ENCODE measurements at regions not wholly inside any gene's neighbourhood (a gene's known extent, or its start where the extent isn't known, plus 50 kb on each side); places are given as distances from the start of the nearest gene placed in this dataset.

DNA sequence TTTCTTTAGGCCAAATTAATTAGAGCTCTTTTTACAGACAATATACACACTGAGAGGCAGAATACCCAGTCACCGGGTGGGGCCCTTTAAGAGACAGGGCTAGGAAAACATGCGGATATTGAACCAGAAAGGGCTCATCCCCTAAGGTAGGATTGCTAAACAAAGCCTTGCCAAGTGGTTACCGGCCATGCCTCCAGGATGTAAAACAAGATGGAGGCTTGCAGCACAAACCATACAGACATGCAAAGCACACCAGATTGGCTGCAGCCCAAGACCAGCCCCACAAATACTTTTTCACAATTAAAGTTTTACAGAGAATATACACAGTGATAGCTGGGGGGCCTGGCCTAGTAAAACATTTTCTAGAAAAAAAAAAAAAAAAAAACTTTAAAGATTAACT is 210.0 kb downstream of the KLHL4 start:
- DNase-seq: no peak

DNA sequence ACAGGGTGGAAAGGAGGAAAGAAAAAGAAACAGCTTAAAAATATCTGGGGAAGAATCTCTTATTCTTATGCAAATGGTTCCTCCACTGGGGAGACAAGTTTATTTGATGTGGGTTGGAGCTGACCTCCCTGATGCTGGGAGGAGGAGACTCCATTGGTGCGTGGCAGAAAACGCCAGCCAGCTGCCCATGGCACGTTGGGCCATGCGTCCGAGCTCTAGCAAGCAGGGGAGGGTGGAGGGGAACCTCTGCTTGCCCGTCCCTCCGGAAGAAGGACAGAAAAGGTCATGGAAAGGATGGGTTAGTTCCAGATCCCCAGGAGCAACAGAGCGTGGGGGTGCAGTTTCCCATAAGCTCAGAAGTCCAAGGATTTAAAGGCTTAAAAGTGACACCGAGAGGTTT is 210.4 kb downstream of the KLHL4 start:
- DNase-seq: no peak

DNA sequence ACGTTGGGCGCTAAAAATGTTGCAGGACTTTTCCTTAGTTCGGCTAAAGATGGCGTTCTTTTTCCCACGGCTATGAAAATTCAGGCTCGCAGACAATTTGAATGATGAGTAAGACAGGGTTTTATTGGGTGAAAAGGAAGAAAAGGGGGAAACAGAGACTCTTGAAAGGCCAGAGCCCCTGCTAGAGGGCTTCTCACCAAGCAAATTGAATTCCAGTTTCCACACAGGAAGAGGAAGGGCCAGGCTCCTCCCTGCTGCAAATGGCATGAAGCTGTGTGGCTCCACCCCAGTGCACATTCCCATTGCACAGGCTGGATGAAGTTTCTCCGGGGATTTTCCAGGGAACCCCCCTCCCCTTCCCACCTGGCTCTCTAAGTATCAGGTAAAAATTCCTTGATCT is 210.9 kb downstream of the KLHL4 start:
- no peak for DNase-seq

DNA sequence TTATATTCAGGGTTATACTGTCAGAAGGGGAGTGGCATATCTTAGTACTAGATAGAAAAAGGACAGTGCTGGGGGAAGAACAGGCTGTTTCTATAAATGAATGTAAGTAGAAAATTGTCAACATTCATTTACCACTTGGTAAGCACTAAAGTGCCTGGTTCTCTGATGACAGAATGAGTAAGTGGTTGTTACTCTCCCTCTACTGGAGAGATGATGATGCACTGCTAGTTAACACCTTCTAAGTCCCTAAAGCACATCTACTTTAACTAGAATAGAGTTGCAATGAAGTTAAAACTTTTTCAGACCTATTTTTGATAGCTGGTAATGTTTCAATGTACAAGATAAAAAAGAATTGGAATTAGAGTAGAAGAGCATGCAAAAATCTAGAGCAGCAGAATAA is 214.5 kb downstream of the KLHL4 start:
- no peak for DNase-seq

DNA sequence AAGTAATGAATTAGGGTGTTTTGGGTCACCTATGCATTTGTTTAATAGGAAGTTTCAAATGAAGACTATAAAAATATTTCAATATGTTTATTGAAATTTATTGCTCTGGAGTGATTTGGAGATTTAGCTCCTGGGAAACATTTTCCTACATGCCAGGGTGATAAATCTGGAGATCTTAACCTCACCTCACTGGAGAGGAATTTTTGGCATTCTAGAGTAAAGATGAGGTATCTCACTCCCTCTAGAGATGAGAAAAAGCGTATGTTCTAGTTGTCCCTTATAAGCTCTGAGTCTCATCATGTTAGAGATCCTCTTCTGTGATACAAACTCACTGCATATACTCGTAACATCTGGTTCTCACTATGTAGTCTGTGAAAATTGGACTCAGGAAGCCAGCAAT is 219.0 kb downstream of the KLHL4 start:
- DNase-seq: no peak

DNA sequence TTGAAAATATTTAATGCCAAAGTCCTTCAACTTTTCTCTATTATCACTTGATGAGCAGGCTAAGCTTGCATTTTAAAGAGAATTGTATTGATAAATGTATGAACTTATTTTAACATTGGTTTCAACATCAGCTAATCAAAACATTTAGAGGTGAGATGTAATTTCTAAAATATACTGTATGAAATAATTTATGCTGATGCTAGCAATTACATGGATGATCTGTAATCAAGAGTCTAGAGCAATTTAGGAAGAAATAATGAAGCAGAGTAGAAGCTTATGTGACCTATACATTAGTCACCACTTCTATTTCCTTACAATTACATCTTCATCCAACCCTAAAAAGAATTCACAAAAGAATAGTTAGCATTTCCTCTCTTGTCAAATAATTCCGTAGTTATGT is 226.8 kb downstream of the KLHL4 start:
- DNase-seq: no peak

DNA sequence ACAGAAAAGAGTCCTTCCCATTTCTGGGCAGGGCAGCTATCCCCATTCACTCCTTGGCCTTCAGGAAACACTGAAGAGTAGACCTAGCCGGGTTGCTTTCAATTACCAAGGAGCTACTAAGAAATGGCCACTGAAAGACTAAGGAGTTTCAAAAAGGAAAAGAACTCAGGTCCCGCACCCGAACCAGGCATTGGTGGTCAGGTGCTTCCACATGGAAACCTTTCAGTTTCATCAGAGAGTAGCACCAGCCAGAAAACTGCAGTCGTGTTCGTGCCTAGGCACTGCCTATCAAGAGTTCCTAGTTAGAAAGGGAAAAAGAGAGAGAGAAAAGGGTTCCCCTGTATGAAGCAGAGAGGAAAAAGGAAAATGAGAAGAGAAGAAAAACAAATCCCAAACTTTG is 237.9 kb downstream of the KLHL4 start:
- DNase-seq: no peak

DNA sequence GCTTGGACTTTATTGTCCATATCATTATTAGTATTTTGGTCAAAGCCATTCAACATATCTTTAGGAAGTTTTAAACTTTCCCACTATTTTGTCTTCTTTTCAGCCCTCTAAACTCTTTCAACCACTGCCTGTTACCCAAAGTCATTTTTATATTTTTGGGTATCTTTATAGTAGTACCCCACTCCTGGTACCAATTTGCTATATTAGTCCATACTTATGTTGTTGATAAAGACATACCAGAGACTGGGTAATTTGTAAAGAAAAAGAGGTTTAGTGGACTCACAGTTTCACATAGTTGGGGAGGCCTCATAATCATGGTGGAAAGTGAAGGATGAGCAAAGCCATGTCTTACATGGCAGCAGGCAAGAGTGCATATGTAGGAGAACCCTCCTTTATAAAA is 271.4 kb downstream of the KLHL4 start:
- no peak for DNase-seq

DNA sequence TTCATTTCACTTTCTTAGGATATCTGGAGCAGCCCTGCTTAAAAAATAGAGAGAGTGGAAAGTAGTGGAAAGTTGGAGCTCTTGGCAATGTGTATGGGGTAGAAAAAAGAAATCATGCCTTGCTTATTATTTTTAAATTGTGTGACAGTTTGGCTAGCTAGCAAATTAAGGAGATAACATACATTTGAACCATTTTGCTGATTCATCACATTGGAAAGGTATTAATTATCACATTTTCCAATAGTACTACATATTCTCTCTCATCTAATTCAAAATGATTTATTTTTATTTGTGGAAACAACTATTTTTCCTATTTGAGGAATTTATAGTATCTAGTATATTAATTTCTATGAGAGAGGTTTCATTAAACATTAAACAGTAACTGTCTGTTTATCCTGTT is 280.4 kb downstream of the KLHL4 start:
- DNase-seq: no peak

DNA sequence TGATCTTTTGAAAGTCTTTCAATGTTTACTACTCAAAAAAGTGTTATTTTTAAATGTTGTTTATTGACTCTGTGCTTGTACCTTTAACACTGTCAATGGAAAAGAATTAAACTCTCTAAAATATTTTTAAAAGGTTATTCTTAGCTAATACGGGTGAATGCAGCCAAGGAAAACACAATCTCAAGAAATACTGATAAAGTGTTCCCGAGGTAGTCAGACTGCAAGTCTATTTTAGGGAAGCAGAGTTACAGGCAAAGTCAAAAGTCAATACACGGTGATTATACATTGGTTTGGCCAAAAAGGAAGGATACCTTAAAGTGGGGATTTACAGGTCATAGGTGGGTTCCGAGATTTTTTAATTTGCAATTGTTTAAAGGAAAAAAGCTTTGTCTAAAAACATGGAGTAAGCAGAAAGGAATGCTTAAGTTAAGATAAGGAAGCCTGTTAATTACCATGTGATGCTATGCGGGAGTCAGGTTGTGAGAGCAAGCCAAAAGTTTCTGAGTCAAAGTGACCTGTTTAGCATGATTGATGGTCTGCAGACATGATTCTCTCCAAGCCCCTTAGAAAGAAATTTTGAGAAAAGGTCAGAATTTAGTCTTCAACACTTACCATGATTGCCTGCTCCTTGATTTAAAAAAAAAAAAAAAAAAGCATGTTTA is 288.4 kb downstream of the KLHL4 start:
- DNase-seq: no peak

DNA sequence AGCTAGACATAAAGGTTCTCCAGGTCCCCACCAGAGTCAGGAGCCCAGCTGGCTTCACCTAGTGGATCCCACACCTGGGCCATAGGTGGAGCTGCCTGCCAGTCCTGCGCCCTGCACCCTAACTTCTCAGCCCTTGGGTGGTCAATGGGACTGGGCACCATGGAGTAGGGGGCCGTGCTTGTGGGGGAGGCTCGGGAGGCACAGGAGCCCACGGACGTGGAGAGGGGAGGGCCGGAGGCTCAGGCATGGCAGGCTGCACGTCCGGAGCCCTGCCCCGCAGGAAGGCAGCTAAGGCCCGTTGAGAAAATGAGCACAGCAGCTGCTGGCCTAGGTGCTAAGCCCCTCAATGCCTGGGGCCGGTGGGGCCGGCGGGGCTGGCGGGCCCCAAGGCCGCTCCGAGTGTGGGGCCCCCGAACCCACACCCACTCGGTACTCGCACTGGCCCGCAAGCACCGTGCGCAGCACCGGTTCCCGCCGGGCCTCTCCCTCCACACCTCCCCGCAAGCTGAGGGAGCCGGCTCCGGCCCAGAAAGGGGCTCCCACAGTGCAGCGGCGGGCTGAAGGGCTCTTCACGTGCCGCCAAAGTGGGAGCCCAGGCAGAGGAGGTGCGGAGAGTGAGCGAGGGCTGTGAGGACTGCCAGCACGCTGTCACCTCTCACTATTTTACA is 291.1 kb downstream of the KLHL4 start:
- DNase-seq: no peak

DNA sequence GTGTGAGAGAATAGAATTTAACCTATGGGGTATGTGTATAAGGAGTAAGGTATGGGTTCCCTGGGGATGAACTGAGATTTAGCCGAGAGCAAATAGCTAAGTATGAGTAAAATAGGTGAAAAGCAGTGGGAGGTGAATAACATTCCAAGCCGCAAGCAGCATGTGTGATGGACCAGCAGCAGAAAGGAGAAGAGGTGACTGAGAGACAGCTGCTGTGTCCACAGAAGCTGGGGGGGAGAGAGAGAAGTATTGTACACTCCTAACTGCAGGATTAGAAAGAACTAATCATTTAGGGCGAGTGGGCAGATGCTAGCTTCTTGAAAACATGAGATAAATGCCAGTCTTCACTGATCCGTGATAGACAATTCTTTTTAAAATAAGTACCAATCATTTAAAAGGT is 296.0 kb downstream of the KLHL4 start:
- DNase-seq: peak; percentile 56

DNA sequence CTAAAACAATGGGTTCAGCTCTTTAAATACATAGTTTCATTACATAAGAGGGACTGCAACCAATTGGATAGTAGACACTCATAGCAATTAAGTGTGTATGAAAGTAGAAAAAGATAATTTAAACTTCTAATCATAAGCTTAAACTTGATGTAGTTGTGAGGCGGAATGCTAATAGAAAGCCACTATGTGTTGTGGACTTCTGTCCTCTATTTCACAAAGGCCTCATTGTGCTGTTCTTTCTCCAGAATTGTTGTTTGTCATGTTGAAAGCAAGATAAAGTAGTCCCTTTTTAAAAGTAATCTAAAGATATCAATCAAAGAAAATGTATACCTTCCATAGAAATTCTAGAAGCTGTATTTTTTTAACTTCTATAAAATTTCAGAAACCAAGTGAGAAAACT is 329.4 kb downstream of the KLHL4 start:
- DNase-seq: no peak

DNA sequence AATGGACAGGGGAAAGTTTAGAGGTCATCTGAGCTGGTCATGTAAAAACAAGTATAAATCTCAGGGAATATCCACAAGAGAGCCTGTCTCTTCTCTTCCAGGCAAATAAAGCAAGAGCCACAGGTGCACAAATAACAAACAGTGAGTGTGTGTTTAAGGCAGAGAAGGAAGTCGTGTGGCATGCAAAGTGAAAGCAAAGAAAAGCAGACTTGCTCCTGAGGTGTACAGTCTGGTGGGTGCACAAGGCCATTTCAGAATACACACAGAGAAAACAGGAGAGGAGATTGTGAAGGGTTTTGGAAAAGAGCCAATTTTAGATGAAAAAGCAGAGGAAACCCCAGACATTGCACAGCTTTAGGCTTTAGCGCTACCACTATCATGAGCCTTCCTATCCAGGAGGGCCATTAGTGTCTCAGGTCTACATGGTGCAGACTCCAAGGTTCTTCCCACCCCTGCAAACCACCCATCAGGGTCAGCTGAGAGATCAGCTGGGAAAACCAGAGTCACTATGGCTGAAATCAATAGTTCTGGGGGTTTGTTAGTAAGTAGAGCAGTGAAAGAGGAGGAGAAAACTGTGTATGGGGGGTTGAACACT is 355.8 kb downstream of the KLHL4 start:
- DNase-seq: no peak

DNA sequence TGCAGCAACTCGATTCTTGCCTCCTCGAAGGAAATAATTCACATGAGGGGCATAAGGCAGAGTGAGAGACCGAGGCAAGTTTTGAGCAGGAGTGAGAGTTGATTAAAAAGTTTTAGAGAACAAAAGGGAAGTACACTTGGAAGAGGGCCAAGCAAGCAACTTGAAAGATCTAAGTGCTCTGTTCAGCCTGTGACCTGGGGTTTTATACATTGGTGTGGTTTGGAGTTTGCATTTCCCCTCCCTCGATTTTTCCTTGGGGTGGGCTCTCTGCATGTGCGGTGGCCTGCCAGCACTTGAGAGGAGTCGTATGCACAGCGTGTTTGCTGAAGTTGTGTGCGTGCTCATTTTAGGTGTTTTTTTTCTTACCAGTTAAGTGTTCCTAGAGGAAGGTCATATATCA is 356.4 kb downstream of the KLHL4 start:
- DNase-seq: no peak

DNA sequence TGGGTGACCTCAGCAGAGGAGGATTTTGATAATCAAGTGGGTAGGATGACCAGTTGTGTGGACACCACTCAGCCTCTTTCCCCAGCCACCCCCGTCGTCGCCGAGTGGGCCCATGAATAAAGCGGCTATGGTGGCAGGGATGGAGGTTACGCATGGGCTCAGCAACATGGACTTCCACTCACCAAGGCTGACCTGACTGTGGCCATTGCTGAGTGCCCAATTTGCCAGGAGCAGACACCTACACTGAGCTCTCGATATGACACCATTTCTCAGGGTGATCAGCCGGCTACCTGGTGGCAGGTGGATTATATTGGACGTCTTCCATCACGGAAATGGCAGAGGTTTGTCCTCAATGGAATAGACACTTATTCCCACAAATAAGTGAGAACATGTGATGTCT is 361.3 kb downstream of the KLHL4 start:
- DNase-seq: no peak

DNA sequence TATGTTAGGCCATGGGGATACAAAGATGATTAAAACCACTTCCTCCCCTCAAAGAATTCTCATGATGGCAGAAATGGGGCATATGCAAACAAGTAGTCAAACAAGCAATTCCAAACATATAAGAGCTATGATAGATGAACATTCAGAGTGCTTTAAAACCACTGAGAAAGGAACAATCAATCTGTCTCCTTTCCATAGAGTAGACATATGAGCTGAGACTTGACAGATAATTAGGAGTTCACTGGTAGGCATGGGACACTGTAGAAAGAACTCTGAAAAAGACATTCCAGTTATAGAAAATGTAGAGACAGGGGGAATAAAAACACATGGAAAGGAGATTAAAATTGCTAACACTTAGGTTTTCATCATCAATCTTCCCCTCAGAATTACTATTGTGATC is 372.8 kb downstream of the KLHL4 start:
- DNase-seq: no peak

DNA sequence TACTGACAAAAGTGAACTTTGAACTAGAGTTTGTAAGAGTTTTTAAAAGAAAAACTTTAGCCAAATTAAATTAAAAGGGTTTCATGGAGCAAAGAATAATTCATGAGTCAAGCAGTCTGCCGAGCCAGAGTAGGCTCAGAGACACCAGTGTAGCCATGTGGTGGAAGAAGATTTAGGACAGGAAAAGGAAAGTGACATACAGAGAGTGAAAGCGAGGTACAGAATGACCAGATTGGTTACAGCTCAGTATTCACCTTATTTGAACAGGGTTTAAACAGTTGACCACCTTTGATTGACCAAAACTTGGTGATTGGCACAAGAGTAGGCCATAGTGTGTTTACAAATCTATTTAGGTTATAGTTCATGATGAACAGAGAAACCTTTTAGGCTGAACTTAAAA is 377.8 kb downstream of the KLHL4 start:
- no peak for DNase-seq

DNA sequence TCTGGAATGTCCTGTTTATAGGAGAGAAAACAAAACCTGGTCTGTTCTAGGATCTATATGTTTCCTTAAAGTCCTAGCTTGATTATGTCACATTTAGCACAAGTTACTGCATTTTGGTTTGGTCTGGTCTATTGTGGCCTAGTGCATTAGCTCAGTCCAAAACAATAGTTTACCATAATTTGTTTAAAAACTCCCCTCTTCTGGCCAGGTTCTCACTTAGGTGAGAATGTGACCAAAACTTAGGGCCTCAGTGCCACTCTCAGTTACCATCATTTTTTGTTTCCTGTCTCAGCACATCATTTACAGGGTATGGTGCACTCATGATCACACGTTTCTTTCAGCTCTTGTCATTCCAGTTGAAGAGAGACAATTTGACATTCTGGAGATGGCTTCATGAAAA is 378.5 kb downstream of the KLHL4 start:
- DNase-seq: no peak

DNA sequence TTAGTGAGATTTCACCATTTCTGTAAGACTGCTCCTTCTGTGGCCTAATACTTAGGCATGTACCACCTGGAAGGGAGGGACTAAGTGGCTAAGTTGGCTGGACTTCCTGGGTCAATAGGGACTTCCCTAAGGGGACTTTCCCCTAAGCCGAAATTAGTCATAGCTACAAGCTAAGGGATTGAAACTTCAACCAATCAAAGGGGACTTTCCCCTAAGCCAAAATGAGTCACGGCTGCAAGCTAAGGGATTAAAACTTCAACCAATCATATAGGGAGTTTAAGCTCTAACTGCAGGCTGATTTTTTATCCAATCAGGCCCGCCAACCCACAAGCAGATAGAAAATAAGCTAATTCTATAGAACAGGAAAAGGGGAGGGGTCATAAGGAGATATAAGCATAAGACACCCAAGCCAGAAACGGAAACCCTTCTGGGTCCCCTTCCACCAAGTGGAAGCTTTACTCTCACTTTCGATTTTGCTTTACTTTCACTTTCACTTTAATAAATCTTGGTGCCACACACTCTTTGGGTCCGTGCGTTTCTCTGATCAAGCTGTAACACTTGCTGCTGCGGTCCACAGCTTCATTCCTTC is 382.8 kb downstream of the KLHL4 start:
- no peak for DNase-seq

DNA sequence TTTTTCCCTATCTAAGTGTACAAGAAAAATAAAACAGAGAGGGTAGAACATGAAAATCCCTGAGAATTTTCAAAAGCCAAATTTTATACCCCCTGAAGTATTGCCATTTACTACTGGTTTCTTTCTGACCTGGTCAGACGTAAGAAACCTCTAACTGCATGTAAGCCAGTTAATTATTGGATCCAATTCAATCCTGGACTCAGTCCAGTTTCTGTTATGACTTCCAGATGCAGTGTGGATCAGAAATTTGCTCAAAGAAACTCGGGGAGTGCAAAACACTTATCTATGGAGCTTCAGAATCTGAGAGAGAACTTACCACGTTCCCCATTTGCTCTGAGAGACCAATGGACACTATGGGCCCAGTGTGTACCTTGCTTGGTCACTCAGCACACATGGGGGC is 383.5 kb downstream of the KLHL4 start:
- DNase-seq: no peak

DNA sequence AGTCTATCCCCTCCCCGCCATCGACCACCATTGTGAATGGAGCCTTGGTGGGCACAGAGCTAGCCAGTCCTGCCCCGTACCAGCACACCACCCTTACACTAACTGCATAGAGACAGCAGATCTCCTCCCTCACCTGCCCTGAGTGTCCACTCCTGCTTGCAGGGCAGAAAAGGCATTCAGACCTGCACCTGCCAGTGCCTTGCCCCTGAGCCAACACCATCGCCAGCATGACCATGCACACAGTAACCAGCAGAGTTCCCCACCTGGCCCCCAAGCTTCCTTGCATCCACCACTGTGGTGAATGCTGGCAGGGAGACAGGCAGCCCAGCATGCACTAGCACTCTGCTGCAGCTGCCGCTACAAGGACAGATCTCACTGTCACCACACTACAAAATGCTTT is 397.1 kb downstream of the KLHL4 start:
- DNase-seq: no peak

DNA sequence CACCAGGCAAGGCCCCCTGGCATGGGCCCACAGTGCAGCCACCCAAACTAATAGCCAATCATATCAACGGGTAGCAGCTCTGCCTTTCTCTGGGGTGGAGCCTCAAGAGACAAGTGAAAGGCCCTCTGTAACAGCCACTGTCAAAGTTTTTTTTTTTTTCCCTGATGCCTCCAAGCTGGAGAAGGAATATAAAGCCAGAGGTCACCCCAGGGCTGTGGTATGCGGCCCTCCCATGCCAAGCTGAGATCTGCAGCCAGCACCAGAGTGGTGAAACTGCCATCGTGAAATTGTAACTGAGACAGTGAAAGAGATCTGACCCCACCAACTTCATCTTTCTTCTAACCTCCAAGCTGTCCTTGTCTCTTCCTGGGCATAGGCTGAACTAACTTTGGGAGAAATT is 407.0 kb downstream of the KLHL4 start:
- DNase-seq: no peak

DNA sequence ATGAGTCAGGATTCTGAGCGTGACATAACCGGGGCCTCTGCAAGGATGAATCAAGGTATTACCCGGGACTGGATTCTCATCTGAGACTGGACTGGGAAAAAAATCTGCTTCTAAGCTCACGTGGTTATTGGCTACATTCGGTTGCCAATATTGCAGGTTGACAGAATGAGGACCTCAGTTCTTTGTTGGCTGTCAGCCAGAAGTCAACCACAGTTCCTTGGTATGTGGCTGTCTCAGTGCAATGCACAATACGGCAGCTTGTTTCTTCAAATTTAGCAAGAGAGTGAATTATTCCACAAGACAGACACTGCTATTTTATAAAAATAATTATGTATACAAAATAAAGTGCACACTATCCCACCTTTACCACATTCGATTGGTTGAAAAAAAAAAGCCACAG is 424.2 kb downstream of the KLHL4 start:
- no peak for DNase-seq

DNA sequence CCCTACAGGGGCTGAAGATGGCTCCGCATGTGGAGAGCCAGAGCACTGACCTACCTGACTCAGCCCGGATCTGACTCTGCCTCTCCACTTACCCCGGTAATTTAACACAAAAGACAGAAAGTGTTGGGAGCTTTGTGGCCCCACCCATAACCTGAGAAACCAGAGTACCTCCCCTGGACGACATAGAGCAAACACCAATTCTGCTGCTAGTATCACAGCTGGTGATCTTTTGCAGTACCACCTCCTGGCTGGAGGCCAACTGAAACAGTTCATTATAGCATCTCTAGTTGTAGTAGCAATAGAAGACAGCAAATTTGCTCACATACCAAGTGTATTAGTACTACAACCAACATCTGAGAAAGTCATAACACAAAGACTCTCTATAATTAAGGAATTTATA is 443.9 kb downstream of the KLHL4 start:
- DNase-seq: no peak

Measured in NCI-H524 treated with DMSO at 0.1 percent for 48 hours (cell line).